GM12878 (cell line): ENCODE measurements at regions not wholly inside any gene's neighbourhood (a gene's known extent, or its start where the extent isn't known, plus 50 kb on each side); places are given as distances from the start of the nearest gene placed in this dataset.

ENCODE experiments used
- ATAC-seq: fragments of 200-7000 bp; cut with Tn5 transposase; 3 replicates; pipeline ENCODE4 v1.9.1; 2020; ENCODE audit warnings: mild to moderate bottlenecking, moderate library complexity
- BruUV-seq: library from RNA; stranded (reverse); fragments of 400-500 nt; replicated peaks from 2 replicates; lab custom pipeline; 2021; lab: Mats Ljungman, UMichigan
- CTCF ChIA-PET: fragments of 300-600 bp; sonication (Branson Sonifier 250); formaldehyde crosslinking; extraction: SDS; loops from one replicate; lab custom pipeline; 2021; ENCODE audit warnings: inconsistent platforms; lab: Yijun Ruan, JAX
- POLR2A ChIA-PET: fragments of 350-600 bp; formaldehyde crosslinking; extraction: SDS; loops from one replicate; lab custom pipeline; 2021; ENCODE audit warnings: inconsistent platforms; lab: Charles Lee
- RAD21 ChIA-PET: fragments of 300-600 bp; sonication (Branson Sonifier 250); formaldehyde crosslinking; loops from one replicate; lab custom pipeline; 2023; ENCODE audit warnings: antibody characterized with exemption; ENCODE audit not compliant: unreplicated experiment; lab: Charles Lee
- SMC1A ChIA-PET: fragments of 300-600 bp; sonication (Branson Sonifier 250); formaldehyde crosslinking; loops from one replicate; lab custom pipeline; 2023; ENCODE audit not compliant: unreplicated experiment, uncharacterized antibody; lab: Charles Lee
- DNase-seq: peaks from one replicate; pipeline ENCODE4 v3.0.0-alpha.2; 2011; ENCODE audit warnings: low read depth, low spot score
- FAIRE-seq: peaks from 3 replicates; lab custom pipeline; 2011; peaks lifted over from hg19 to GRCh38; lab: Jason Lieb, UNC
- H2AFZ ChIP-seq: 2 replicates; pipeline ENCODE4 v1.6.0; 2011; ENCODE audit warnings: low read depth, low read length, control low read depth; ENCODE audit not compliant: control insufficient read depth
- H3K27ac ChIP-seq: 2 replicates; pipeline ENCODE4 v1.5.1; 2011; ENCODE audit warnings: control low read depth; ENCODE audit not compliant: control insufficient read depth, insufficient read depth
- H3K27me3 ChIP-seq, 2 experiments: replicated peaks in 1 of 2; 2 replicates each; pipeline versions ENCODE4 v1.6.0 to v1.6.1; 2011; ENCODE audit warnings: low read length in 1 of 2; ENCODE audit not compliant: control insufficient read depth in 2 of 2, insufficient read depth in 2 of 2
- H3K36me3 ChIP-seq, 2 experiments: 2 replicates each; pipeline ENCODE4 v1.5.1; 2011; ENCODE audit warnings: low read length in 1 of 2; ENCODE audit not compliant: control insufficient read depth in 2 of 2, insufficient read depth in 2 of 2
- H3K4me1 ChIP-seq: 2 replicates; pipeline ENCODE4 v1.6.1; 2011; ENCODE audit warnings: mild to moderate bottlenecking, low read length, moderate library complexity, mixed read lengths; ENCODE audit not compliant: control insufficient read depth, insufficient read depth
- H3K4me2 ChIP-seq: 2 replicates; pipeline ENCODE4 v1.6.0; 2011; ENCODE audit warnings: control low read depth; ENCODE audit not compliant: control insufficient read depth, insufficient read depth
- H3K4me3 ChIP-seq: fragments of 200-600 bp; sonication (generic); 2 replicates; pipeline ENCODE4 v1.5.1; 2016
- H3K79me2 ChIP-seq: 2 replicates; pipeline ENCODE4 v1.6.0; 2011; ENCODE audit warnings: low read length; ENCODE audit not compliant: control insufficient read depth, insufficient read depth
- H3K9ac ChIP-seq: 2 replicates; pipeline ENCODE4 v1.8.0; 2011; ENCODE audit warnings: low read length, control low read depth, mixed read lengths; ENCODE audit not compliant: control insufficient read depth, insufficient read depth
- H3K9me3 ChIP-seq: replicated peaks from 3 replicates; pipeline ENCODE4 v1.5.1; 2011; ENCODE audit warnings: mild to moderate bottlenecking, low read length; ENCODE audit not compliant: control insufficient read depth, insufficient read depth
- H4K20me1 ChIP-seq: 2 replicates; pipeline ENCODE4 v1.6.0; 2011; ENCODE audit not compliant: control insufficient read depth, insufficient read depth
- ASH2L ChIP-seq: fragments of 300-600, 200-600 bp; sonication (generic); IDR thresholded peaks from 2 replicates; pipeline ENCODE4 v1.6.1; 2017; ENCODE audit warnings: low read depth, mild to moderate bottlenecking, borderline replicate concordance
- BMI1 ChIP-seq: fragments of 450-650 bp; IDR thresholded peaks from 2 replicates; pipeline ENCODE4 v1.6.1; 2016; ENCODE audit warnings: mild to moderate bottlenecking, moderate library complexity, borderline replicate concordance
- GABPA ChIP-seq: IDR thresholded peaks from 2 replicates; pipeline ENCODE4 v1.6.1; 2014; ENCODE audit warnings: antibody characterized with exemption, low read depth, mild to moderate bottlenecking, inconsistent platforms
- IKZF1 ChIP-seq: fragments of 450-650 bp; conservative IDR thresholded peaks from 2 replicates; pipeline ENCODE4 v1.6.1; 2017; ENCODE audit warnings: antibody characterized with exemption, mild to moderate bottlenecking
- LARP7 ChIP-seq: fragments of 450-650 bp; IDR thresholded peaks from 2 replicates; pipeline ENCODE4 v1.6.1; 2017; ENCODE audit warnings: mild to moderate bottlenecking
- NR2C2 ChIP-seq: IDR thresholded peaks from 2 replicates; pipeline ENCODE4 v1.6.1; 2011; ENCODE audit warnings: borderline replicate concordance, low read depth; ENCODE audit not compliant: control insufficient read depth, insufficient read length
- RBBP5 ChIP-seq: fragments of 200-600 bp; sonication (generic); conservative IDR thresholded peaks from 2 replicates; pipeline ENCODE4 v1.6.1; 2016
- SMARCA5 ChIP-seq: fragments of 450-650 bp; IDR thresholded peaks from 2 replicates; pipeline ENCODE4 v1.6.1; 2017; ENCODE audit warnings: mild to moderate bottlenecking
- SP1 ChIP-seq: IDR thresholded peaks from one replicate; pipeline ENCODE4 v1.6.1; 2011; ENCODE audit warnings: low read depth, low read length
- TBL1XR1 ChIP-seq: IDR thresholded peaks from 2 replicates; pipeline ENCODE4 v1.6.1; 2012; ENCODE audit warnings: low read depth, low read length, improper control_type of control experiment
- YBX1 ChIP-seq: fragments of 450-650 bp; IDR thresholded peaks from 2 replicates; pipeline ENCODE4 v1.6.1; 2016; ENCODE audit warnings: antibody characterized with exemption
- WGBS: methylation state at CpG from one replicate; pipeline ENCODE4 v1.1.6; 2016; ENCODE audit warnings: low lambda C conversion rate; ENCODE audit not compliant: insufficient replicate concordance, insufficient coverage; ENCODE audit errors: missing lambda C conversion rate; 5-methylcytosine and 5-hydroxymethylcytosine counted together
- in situ Hi-C: fragments of 300-500 bp; cut with MboI; formaldehyde crosslinking; loops from 9 replicates; pipeline ENCODE4 v1.14.3; 2018; ENCODE audit warnings: mixed read lengths
- intact Hi-C: fragments of 100-400 bp; cut with micrococcal nuclease; formaldehyde crosslinking; loops from one replicate; pipeline ENCODE4 v1.14.2; 2022; ENCODE audit not compliant: unreplicated experiment
- TF ChIP-seq, protein P1 (sequence below): fragments of 450-650 bp; IDR thresholded peaks from 2 replicates; pipeline ENCODE4 v1.6.1; 2016; ENCODE audit warnings: mild to moderate bottlenecking
- TF ChIP-seq, protein P2 (sequence below): fragments of 450-650 bp; IDR thresholded peaks from 2 replicates; pipeline ENCODE4 v1.6.1; 2016; ENCODE audit warnings: mild to moderate bottlenecking
- TF ChIP-seq, protein P3 (sequence below): IDR thresholded peaks from 2 replicates; pipeline ENCODE4 v1.6.1; 2011; ENCODE audit warnings: borderline replicate concordance, low read depth, mild to moderate bottlenecking, moderate library complexity, mixed read lengths, low read length; ENCODE audit not compliant: insufficient read depth; ENCODE audit errors: extremely low read length
- TF ChIP-seq, protein P4 (sequence below): fragments of 450-650 bp; formaldehyde crosslinking; IDR thresholded peaks from 2 replicates; pipeline ENCODE4 v1.5.0; 2022; ENCODE audit warnings: mild to moderate bottlenecking, missing genetic modification characterization
- TF ChIP-seq, protein P5 (sequence below): IDR thresholded peaks from 2 replicates; pipeline ENCODE4 v1.6.1; 2011; ENCODE audit warnings: low read depth, mild to moderate bottlenecking, low read length, moderate library complexity, borderline replicate concordance; ENCODE audit errors: extremely low read depth

DNA sequence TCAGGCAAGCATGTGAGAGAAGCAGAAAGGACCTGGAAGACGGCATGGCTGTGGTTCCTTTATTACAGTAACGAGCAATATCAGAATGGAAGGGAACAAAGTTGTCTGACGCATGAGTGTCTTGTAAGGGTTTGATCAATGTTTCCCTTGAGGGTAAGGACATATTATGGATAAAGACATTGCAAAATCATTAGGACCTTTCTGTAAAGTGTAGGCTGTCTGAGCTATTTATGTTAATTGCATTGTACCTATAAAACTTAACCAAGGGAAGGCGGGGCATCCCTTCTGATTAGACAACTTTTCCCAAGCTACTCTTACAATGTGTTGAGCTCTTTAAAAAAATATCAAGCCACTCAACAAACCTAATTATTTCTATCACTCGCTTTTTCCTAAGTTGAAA is 112.2 kb upstream of the JADE1 start:
- no peaks in the 10 kb centered on the region for H3K79me2 ChIP-seq
- no peak for ATAC-seq
- 48% methylated on average over 5 of the region's 5 CpGs for WGBS
- no peak overlapping the region for H2AFZ ChIP-seq
- no TSS peak for BruUV-seq
- no peaks in the 10 kb centered on the region for H4K20me1 ChIP-seq
- ChIA-PET CTCF (no interaction called here), RAD21 (no interaction called here), POLR2A (no interaction called here), SMC1A (interaction anchor here (0.9 to 1.5 kb wide), 2 partner anchors 22 to 79 kb away, joined by 3 to 4 read pairs; no protein-coding TSS in a partner anchor)
- no peaks in the 10 kb centered on the region for H3K9me3 ChIP-seq
- H3K27ac ChIP-seq = no peak overlapping the region
- TF ChIP-seq GABPA = no peak
- no peak for TF ChIP-seq LARP7
- TF ChIP-seq, protein P1, sequence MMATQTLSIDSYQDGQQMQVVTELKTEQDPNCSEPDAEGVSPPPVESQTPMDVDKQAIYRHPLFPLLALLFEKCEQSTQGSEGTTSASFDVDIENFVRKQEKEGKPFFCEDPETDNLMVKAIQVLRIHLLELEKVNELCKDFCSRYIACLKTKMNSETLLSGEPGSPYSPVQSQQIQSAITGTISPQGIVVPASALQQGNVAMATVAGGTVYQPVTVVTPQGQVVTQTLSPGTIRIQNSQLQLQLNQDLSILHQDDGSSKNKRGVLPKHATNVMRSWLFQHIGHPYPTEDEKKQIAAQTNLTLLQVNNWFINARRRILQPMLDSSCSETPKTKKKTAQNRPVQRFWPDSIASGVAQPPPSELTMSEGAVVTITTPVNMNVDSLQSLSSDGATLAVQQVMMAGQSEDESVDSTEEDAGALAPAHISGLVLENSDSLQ = no peak
- TF ChIP-seq, protein P2, sequence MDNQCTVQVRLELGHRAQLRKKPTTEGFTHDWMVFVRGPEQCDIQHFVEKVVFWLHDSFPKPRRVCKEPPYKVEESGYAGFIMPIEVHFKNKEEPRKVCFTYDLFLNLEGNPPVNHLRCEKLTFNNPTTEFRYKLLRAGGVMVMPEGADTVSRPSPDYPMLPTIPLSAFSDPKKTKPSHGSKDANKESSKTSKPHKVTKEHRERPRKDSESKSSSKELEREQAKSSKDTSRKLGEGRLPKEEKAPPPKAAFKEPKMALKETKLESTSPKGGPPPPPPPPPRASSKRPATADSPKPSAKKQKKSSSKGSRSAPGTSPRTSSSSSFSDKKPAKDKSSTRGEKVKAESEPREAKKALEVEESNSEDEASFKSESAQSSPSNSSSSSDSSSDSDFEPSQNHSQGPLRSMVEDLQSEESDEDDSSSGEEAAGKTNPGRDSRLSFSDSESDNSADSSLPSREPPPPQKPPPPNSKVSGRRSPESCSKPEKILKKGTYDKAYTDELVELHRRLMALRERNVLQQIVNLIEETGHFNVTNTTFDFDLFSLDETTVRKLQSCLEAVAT = no peak
- no peak for TF ChIP-seq SMARCA5
- no peak for TF ChIP-seq ASH2L
- TF ChIP-seq YBX1 = no peak
- TF ChIP-seq, protein P3, sequence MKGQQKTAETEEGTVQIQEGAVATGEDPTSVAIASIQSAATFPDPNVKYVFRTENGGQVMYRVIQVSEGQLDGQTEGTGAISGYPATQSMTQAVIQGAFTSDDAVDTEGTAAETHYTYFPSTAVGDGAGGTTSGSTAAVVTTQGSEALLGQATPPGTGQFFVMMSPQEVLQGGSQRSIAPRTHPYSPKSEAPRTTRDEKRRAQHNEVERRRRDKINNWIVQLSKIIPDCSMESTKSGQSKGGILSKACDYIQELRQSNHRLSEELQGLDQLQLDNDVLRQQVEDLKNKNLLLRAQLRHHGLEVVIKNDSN = no peak
- no peak for TF ChIP-seq IKZF1
- TF ChIP-seq TBL1XR1 = no peak
- TF ChIP-seq BMI1 = no peak
- TF ChIP-seq RBBP5 = no peak
- TF ChIP-seq SP1 = no peak
- no peak for TF ChIP-seq NR2C2
- TF ChIP-seq, protein P4, sequence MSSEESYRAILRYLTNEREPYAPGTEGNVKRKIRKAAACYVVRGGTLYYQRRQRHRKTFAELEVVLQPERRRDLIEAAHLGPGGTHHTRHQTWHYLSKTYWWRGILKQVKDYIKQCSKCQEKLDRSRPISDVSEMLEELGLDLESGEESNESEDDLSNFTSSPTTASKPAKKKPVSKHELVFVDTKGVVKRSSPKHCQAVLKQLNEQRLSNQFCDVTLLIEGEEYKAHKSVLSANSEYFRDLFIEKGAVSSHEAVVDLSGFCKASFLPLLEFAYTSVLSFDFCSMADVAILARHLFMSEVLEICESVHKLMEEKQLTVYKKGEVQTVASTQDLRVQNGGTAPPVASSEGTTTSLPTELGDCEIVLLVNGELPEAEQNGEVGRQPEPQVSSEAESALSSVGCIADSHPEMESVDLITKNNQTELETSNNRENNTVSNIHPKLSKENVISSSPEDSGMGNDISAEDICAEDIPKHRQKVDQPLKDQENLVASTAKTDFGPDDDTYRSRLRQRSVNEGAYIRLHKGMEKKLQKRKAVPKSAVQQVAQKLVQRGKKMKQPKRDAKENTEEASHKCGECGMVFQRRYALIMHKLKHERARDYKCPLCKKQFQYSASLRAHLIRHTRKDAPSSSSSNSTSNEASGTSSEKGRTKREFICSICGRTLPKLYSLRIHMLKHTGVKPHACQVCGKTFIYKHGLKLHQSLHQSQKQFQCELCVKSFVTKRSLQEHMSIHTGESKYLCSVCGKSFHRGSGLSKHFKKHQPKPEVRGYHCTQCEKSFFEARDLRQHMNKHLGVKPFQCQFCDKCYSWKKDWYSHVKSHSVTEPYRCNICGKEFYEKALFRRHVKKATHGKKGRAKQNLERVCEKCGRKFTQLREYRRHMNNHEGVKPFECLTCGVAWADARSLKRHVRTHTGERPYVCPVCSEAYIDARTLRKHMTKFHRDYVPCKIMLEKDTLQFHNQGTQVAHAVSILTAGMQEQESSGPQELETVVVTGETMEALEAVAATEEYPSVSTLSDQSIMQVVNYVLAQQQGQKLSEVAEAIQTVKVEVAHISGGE (CRISPR knock-in tag) = no peak
- TF ChIP-seq, protein P5, sequence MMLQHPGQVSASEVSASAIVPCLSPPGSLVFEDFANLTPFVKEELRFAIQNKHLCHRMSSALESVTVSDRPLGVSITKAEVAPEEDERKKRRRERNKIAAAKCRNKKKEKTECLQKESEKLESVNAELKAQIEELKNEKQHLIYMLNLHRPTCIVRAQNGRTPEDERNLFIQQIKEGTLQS = no peak
- no peaks in the 10 kb centered on the region for H3K27me3 ChIP-seq
- intact Hi-C loops = no loop called here
- no peak for DNase-seq
- no peaks in the 10 kb centered on the region for H3K4me1 ChIP-seq
- in situ Hi-C loops = no loop called here
- no peak for FAIRE-seq
- H3K4me3 ChIP-seq = no peak overlapping the region
- no peak overlapping the region for H3K4me2 ChIP-seq
- H3K36me3 ChIP-seq = no peaks in the 10 kb centered on the region
- H3K9ac ChIP-seq = no peak overlapping the region
